ENCODE measurements at regions not wholly inside any gene's neighbourhood (a gene's known extent, or its start where the extent isn't known, plus 50 kb on each side); places are given as distances from the start of the nearest gene placed in this dataset.
A peak's percentile ranks its signal among the peaks of the same experiment; 100 is the strongest.

- no peak for DNase-seq (ENCODE audit: low read depth in 1 of 2, low spot score in 1 of 2)
Measured at GRCh38 chr20:3354247-3354646, 53.2 kb downstream of the DNAAF9 start.

GRCh38 chr20:3353646-3354045 is 53.8 kb downstream of the DNAAF9 start:
- 82% methylated on average over 2 of the region's 2 CpGs for WGBS (ENCODE audit: missing lambda C conversion rate)
- H3K4me1 ChIP-seq, result peaks cover 13% of the 10 kb centered on the region; the same call in 2 of the 3 replicates
- ChIA-PET CTCF (interaction anchor here (0.5 kb wide), 1 partner anchor 15 kb away, joined by 3 read pairs; no protein-coding TSS in a partner anchor), POLR2A (no interaction called here)
- FAIRE-seq (no peak), DNase-seq (ENCODE audit: low read depth in 1 of 2, low spot score in 1 of 2) (no peak), ATAC-seq (no peak)
- no peaks in the 10 kb centered on the region for H3K9me3 ChIP-seq
- H3K27ac ChIP-seq, result no peak overlapping the region
- no peak for TF ChIP-seq PBX3 (IDR thresholded peaks at IDR 0.05)
- TF ChIP-seq ZC3H11A (IDR thresholded peaks at IDR 0.05), result no peak
- TF ChIP-seq SREBF2 (IDR thresholded peaks at IDR 0.05), result no peak
- no peak for TF ChIP-seq EHMT2 (IDR thresholded peaks at IDR 0.05; ENCODE audit: low read depth)
- no peak for TF ChIP-seq MAFK (IDR thresholded peaks at IDR 0.05; ENCODE audit: partially characterized antibody)
- no peak for TF ChIP-seq CHD2 (IDR thresholded peaks at IDR 0.05; ENCODE audit: low read length, partially characterized antibody)
- no peak for TF ChIP-seq E2F6 (IDR thresholded peaks at IDR 0.05; ENCODE audit: borderline replicate concordance, low read depth)
- no peak for TF ChIP-seq CHD4 (IDR thresholded peaks at IDR 0.05; ENCODE audit: borderline replicate concordance)
- TF ChIP-seq MYC (IDR thresholded peaks at IDR 0.05; ENCODE audit: borderline replicate concordance, low read length), result no peak
- no peak overlapping the region for H3K4me2 ChIP-seq
- H3K4me3 ChIP-seq, result no peak overlapping the region

More at GRCh38 chr20:3354247-3354646, 53.2 kb downstream of the DNAAF9 start:
- H3K4me3 ChIP-seq, result no peak overlapping the region
- ChIA-PET POLR2A (no interaction called here), CTCF (interaction anchor here (0.5 kb wide), 1 partner anchor 16 kb away, joined by 3 read pairs; no protein-coding TSS in a partner anchor)
- ATAC-seq (no peak), FAIRE-seq (peak; percentile 18)
- H3K9me3 ChIP-seq, result no peaks in the 10 kb centered on the region
- H3K4me2 ChIP-seq, result no peak overlapping the region
- 85% methylated on average over 1 of the region's 1 CpG for WGBS (ENCODE audit: missing lambda C conversion rate)
- no peak overlapping the region for H3K27ac ChIP-seq
- TF ChIP-seq ZSCAN20 (CRISPR knock-in tag; IDR thresholded peaks at IDR 0.05) (no peak), BHLHE40 (IDR thresholded peaks at IDR 0.05; ENCODE audit: low read depth, low read length) (no peak)
- peaks cover 13% of the 10 kb centered on the region; the same call in 2 of the 3 replicates for H3K4me1 ChIP-seq

DNA sequence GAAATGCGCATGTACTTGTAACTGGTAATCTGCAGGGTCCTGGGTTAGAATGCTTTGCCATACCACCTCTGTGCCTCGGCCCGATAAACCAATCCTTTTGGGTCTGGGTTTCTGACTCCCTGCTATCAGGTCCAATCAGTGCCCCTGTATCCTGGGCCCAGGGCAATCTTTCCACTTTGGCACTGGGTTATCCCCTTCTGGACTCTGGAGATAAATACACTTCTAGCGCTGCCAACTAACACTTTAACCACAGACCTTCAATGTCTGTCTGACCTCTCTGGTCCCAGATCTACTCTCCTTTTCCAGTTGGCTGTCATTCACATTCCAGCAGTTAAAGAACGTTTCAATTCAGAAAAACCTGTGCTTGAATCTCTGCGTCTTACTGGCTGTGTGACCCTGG is 55.3 kb downstream of the DNAAF9 start:
- ChIA-PET POLR2A (no interaction called here), CTCF (no interaction called here)
- no peak overlapping the region for H3K4me3 ChIP-seq
- FAIRE-seq (no peak), ATAC-seq (no peak), DNase-seq (ENCODE audit: low read depth in 1 of 2, low spot score in 1 of 2) (no peak)
- H3K27ac ChIP-seq, result no peak overlapping the region
- H3K4me1 ChIP-seq, result peaks cover 13% of the 10 kb centered on the region; the same call in 2 of the 3 replicates
- TF ChIP-seq HOXA7 (CRISPR knock-in tag; IDR thresholded peaks at IDR 0.05) (no peak), TP53 (CRISPR knock-in tag; IDR thresholded peaks at IDR 0.05) (no peak), POLR2A (IDR thresholded peaks at IDR 0.05; ENCODE audit: low read length) (no peak), RARB (CRISPR knock-in tag; IDR thresholded peaks at IDR 0.05) (no peak), SMC3 (IDR thresholded peaks at IDR 0.05) (no peak), MAZ (IDR thresholded peaks at IDR 0.05; ENCODE audit: borderline replicate concordance, low read depth, low read length) (no peak), RCOR1 (IDR thresholded peaks at IDR 0.05; ENCODE audit: low read depth, low read length) (no peak), SREBF2 (IDR thresholded peaks at IDR 0.05) (no peak), MAFK (IDR thresholded peaks at IDR 0.05; ENCODE audit: partially characterized antibody) (no peak), EHMT2 (IDR thresholded peaks at IDR 0.05; ENCODE audit: low read depth) (no peak)
- H3K4me2 ChIP-seq, result no peak overlapping the region
- no peaks in the 10 kb centered on the region for H3K9me3 ChIP-seq
- 93% methylated on average over 6 of the region's 6 CpGs for WGBS (ENCODE audit: missing lambda C conversion rate)

GRCh38 chr20:3350422-3350821 is 57.0 kb downstream of the DNAAF9 start:
- no peak overlapping the region for H3K4me2 ChIP-seq
- H3K4me3 ChIP-seq, result no peak overlapping the region
- 91% methylated on average over 1 of the region's 1 CpG for WGBS (ENCODE audit: missing lambda C conversion rate)
- H3K9me3 ChIP-seq, result no peaks in the 10 kb centered on the region
- POLR2A ChIA-PET, result no interaction called here
- DNase-seq (ENCODE audit: low read depth in 1 of 2, low spot score in 1 of 2) (no peak), FAIRE-seq (no peak), ATAC-seq (no peak)
- CTCF ChIA-PET, result no interaction called here
- H3K27ac ChIP-seq, result no peak overlapping the region
- no peaks in the 10 kb centered on the region for H3K4me1 ChIP-seq
- TF ChIP-seq EHF (CRISPR knock-in tag; IDR thresholded peaks at IDR 0.05) (no peak), SREBF2 (IDR thresholded peaks at IDR 0.05) (no peak), RCOR1 (IDR thresholded peaks at IDR 0.05; ENCODE audit: low read depth, low read length) (no peak), NR3C1 (IDR thresholded peaks at IDR 0.05) (no peak), PBX3 (IDR thresholded peaks at IDR 0.05) (no peak), KDM5A (IDR thresholded peaks at IDR 0.05) (no peak), ATOH8 (CRISPR knock-in tag; IDR thresholded peaks at IDR 0.05; ENCODE audit: low read depth) (no peak), HOXB13 (CRISPR knock-in tag; IDR thresholded peaks at IDR 0.05; ENCODE audit: low read depth) (no peak), NPAS2 (CRISPR knock-in tag; IDR thresholded peaks at IDR 0.05; ENCODE audit: borderline replicate concordance) (no peak), FOSL2 (IDR thresholded peaks at IDR 0.05) (no peak), FOSL2 (CRISPR knock-in tag; IDR thresholded peaks at IDR 0.05) (no peak), FOSB (CRISPR knock-in tag; IDR thresholded peaks at IDR 0.05) (no peak), BHLHE40 (IDR thresholded peaks at IDR 0.05; ENCODE audit: low read depth, low read length) (no peak), RNF2 (IDR thresholded peaks at IDR 0.05; ENCODE audit: borderline replicate concordance, low read depth) (no peak), KDM1A (IDR thresholded peaks at IDR 0.05; ENCODE audit: low read depth) (no peak), E2F6 (IDR thresholded peaks at IDR 0.05; ENCODE audit: borderline replicate concordance, low read depth) (no peak)

All from A549 (cell line).